Keratinocyte (primary cell): ENCODE measurements at regions not wholly inside any gene's neighbourhood (a gene's known extent, or its start where the extent isn't known, plus 50 kb on each side); places are given as distances from the start of the nearest gene placed in this dataset.

Experiments used
- DNase-seq: peaks from one replicate; pipeline ENCODE4 v3.0.0-alpha.2; 2011; ENCODE audit warnings: low read depth, missing footprints, low spot score
- FAIRE-seq: peaks from 2 replicates; lab custom pipeline; 2011; peaks lifted over from hg19 to GRCh38; lab: Jason Lieb, UNC
- H2AFZ ChIP-seq: 2 replicates; pipeline ENCODE4 v1.6.0; 2012; ENCODE audit warnings: low read length, control low read depth, inconsistent platforms; ENCODE audit not compliant: control insufficient read depth
- H3K27ac ChIP-seq: 2 replicates; pipeline ENCODE4 v1.5.1; 2011; ENCODE audit warnings: low read length; ENCODE audit not compliant: control insufficient read depth, insufficient read depth
- H3K27me3 ChIP-seq: 3 replicates; pipeline ENCODE4 v1.6.0; 2011; ENCODE audit warnings: low read length; ENCODE audit not compliant: control insufficient read depth, insufficient read depth; ENCODE audit errors: extremely low read depth
- H3K36me3 ChIP-seq, 2 experiments: 2 replicates in 1 of 2; 3 replicates in 1 of 2; pipeline ENCODE4 v1.5.1; 2011; ENCODE audit warnings: low read length in 2 of 2, mild to moderate bottlenecking in 1 of 2; ENCODE audit not compliant: control insufficient read depth in 2 of 2, insufficient read depth in 2 of 2; ENCODE audit errors: extremely low read depth in 1 of 2
- H3K4me1 ChIP-seq: 3 replicates; pipeline ENCODE4 v1.5.1; 2011; ENCODE audit warnings: low read length; ENCODE audit not compliant: control insufficient read depth, insufficient read depth; ENCODE audit errors: extremely low read depth
- H3K4me2 ChIP-seq: 3 replicates; pipeline ENCODE4 v1.6.0; 2011; ENCODE audit warnings: low read depth, low read length; ENCODE audit not compliant: control insufficient read depth, insufficient read depth; ENCODE audit errors: extremely low read depth
- H3K4me3 ChIP-seq, 3 experiments: fragments of 200-600 bp in 1 of 3; sonication (generic) in 1 of 3; 2 replicates in 2 of 3; 3 replicates in 1 of 3; pipeline ENCODE4 v1.5.1; 2011 to 2016; ENCODE audit warnings: low read length in 3 of 3, mild to moderate bottlenecking in 3 of 3, control low read depth in 2 of 3, inconsistent platforms in 1 of 3, low read depth in 1 of 3, mixed read lengths in 1 of 3, mixed run types in 1 of 3, moderate library complexity in 1 of 3; ENCODE audit not compliant: control insufficient read depth in 2 of 3, insufficient read depth in 2 of 3; ENCODE audit errors: extremely low read depth in 1 of 3
- H3K79me2 ChIP-seq: 2 replicates; pipeline ENCODE4 v1.6.0; 2012; ENCODE audit warnings: low read length; ENCODE audit not compliant: control insufficient read depth, insufficient read depth
- H3K9ac ChIP-seq: 3 replicates; pipeline ENCODE4 v1.6.0; 2011; ENCODE audit warnings: low read length; ENCODE audit not compliant: control insufficient read depth, insufficient read depth; ENCODE audit errors: extremely low read depth
- H3K9me1 ChIP-seq: 3 replicates; pipeline ENCODE4 v1.6.0; 2011; ENCODE audit warnings: low read length; ENCODE audit not compliant: control insufficient read depth, insufficient read depth; ENCODE audit errors: extremely low read depth
- H3K9me3 ChIP-seq: 2 replicates; pipeline ENCODE4 v1.5.1; 2012; ENCODE audit warnings: low read depth, low read length; ENCODE audit not compliant: control insufficient read depth
- H4K20me1 ChIP-seq: 3 replicates; pipeline ENCODE4 v1.6.0; 2011; ENCODE audit warnings: low read length; ENCODE audit not compliant: control insufficient read depth, insufficient read depth; ENCODE audit errors: extremely low read depth
- EZH2 ChIP-seq: IDR thresholded peaks from one replicate; pipeline ENCODE4 v1.6.1; 2012; ENCODE audit warnings: inconsistent platforms, mild to moderate bottlenecking, low read length, moderate library complexity
- dilution Hi-C: fragments of 300-500 bp; cut with MboI; formaldehyde crosslinking; loops from one replicate; pipeline ENCODE4 v1.7.0; 2020; ENCODE audit warnings: low sequenced_read_pairs; ENCODE audit not compliant: extremely low pct_ligation_motif_present
- TF ChIP-seq, protein P1 (sequence below), 3 experiments: IDR thresholded peaks in 1 of 3; conservative IDR thresholded peaks in 1 of 3; optimal IDR thresholded peaks in 1 of 3; 2 replicates in 2 of 3; 3 replicates in 1 of 3; pipeline versions ENCODE3 to v1.5.1; 2011; ENCODE audit warnings: low read length in 3 of 3, mild to moderate bottlenecking in 3 of 3, moderate library complexity in 2 of 3, control low read depth in 1 of 3, inconsistent platforms in 1 of 3; ENCODE audit not compliant: insufficient read depth in 2 of 3; ENCODE audit errors: extremely low read depth in 1 of 3

DNA sequence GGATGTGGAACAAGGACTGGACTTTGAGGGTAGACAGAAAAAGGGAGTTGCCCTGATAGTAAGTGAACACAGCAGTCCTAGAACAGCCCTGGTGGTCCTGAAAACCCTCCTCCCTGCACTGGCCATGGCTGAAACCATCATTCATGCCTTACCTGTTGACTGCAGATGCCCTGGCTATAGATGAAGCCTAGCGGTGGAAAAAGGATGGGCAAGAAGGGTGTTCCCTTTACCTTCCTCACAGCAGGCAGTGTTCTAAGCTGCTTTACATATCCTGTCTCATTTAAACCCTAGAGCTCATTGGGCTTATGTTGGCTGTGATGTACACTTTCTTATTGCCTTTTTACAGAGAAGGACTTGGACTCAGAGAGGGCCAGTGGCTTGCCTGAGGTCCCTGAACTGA lies 133.6 kb downstream of the C11orf91 start:
- TF ChIP-seq EZH2: no peak
- TF ChIP-seq, protein P1, sequence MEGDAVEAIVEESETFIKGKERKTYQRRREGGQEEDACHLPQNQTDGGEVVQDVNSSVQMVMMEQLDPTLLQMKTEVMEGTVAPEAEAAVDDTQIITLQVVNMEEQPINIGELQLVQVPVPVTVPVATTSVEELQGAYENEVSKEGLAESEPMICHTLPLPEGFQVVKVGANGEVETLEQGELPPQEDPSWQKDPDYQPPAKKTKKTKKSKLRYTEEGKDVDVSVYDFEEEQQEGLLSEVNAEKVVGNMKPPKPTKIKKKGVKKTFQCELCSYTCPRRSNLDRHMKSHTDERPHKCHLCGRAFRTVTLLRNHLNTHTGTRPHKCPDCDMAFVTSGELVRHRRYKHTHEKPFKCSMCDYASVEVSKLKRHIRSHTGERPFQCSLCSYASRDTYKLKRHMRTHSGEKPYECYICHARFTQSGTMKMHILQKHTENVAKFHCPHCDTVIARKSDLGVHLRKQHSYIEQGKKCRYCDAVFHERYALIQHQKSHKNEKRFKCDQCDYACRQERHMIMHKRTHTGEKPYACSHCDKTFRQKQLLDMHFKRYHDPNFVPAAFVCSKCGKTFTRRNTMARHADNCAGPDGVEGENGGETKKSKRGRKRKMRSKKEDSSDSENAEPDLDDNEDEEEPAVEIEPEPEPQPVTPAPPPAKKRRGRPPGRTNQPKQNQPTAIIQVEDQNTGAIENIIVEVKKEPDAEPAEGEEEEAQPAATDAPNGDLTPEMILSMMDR (optimal IDR thresholded peaks at IDR 0.05 in 1 of 3, IDR thresholded peaks at IDR 0.05 in 1 of 3, conservative IDR thresholded peaks at IDR 0.05 in 1 of 3; ENCODE audit: extremely low read depth in 1 of 3, insufficient read depth in 2 of 3, low read length in 3 of 3): no peak
- H3K9ac ChIP-seq: no peak overlapping the region
- dilution Hi-C loops: no loop called here
- no peaks in the 10 kb centered on the region for H3K4me1 ChIP-seq
- H3K9me1 ChIP-seq: no peaks in the 10 kb centered on the region
- H3K27ac ChIP-seq: no peak overlapping the region
- FAIRE-seq (no peak), DNase-seq (no peak)
- H3K36me3 ChIP-seq: no peaks in the 10 kb centered on the region
- no peak overlapping the region for H3K4me3 ChIP-seq
- H2AFZ ChIP-seq: no peak overlapping the region
- H3K4me2 ChIP-seq: no peak overlapping the region
- no peaks in the 10 kb centered on the region for H3K79me2 ChIP-seq
- H3K27me3 ChIP-seq: no peaks in the 10 kb centered on the region
- H4K20me1 ChIP-seq: no peaks in the 10 kb centered on the region
- no peaks in the 10 kb centered on the region for H3K9me3 ChIP-seq

DNA sequence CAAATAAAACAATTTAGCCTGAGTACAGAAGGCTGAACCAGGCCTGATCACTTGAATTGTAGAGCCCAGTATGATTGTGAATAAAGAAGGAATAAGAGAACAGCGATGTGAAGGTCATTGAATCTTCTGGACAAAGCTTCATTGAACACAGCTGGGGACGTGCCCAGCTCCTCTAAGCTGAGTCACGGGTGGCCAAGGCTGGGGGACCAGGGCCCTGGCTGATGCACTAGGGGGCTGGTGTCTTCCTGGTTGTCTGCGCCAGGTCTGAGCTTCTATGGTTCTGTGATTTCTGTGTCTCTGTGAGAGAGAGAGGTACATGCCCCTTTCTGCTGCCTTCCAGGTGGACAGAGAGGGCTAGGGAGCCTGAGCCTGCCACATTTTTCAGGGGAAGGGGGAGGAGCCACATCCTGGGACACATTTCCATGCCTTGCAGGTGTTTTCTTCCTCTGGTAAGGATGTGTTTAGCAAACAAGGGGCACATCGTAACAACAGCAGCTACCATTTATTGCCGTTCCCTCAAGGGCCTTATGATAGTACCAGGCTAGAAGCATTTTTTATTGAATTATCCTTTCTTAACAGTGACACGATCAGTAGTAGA lies 135.7 kb downstream of the C11orf91 start:
- Histone ChIP-seq H3K4me3 (no peak overlapping the region), H3K27me3 (no peaks in the 10 kb centered on the region), H3K36me3 (no peaks in the 10 kb centered on the region), H3K9me3 (no peaks in the 10 kb centered on the region), H3K4me1 (no peaks in the 10 kb centered on the region), H3K9ac (no peak overlapping the region), H2AFZ (no peak overlapping the region), H3K4me2 (no peak overlapping the region), H3K79me2 (no peaks in the 10 kb centered on the region), H4K20me1 (no peaks in the 10 kb centered on the region), H3K27ac (no peak overlapping the region), H3K9me1 (no peaks in the 10 kb centered on the region)
- FAIRE-seq (no peak), DNase-seq (no peak)
- TF ChIP-seq EZH2: no peak
- TF ChIP-seq, protein P1 (optimal IDR thresholded peaks at IDR 0.05 in 1 of 3, IDR thresholded peaks at IDR 0.05 in 1 of 3, conservative IDR thresholded peaks at IDR 0.05 in 1 of 3; ENCODE audit: extremely low read depth in 1 of 3, insufficient read depth in 2 of 3, low read length in 3 of 3): no peak
- dilution Hi-C loops: no loop called here
